Lung (tissue), 11 donors: ENCODE measurements at regions not wholly inside any gene's neighbourhood (a gene's known extent, or its start where the extent isn't known, plus 50 kb on each side); places are given as distances from the start of the nearest gene placed in this dataset.
"Not testable (repeated sequence)": the region's sequence is repeated elsewhere in the genome, so short reads cannot be mapped to it uniquely, and the experiment has no call there.

ENCODE experiments used
- ATAC-seq: fragments of 200-7000 bp; cut with Tn5 transposase; one replicate; pipeline ENCODE4 v1.9.1; 2020; ENCODE audit warnings: moderate number of reproducible peaks; ENCODE audit not compliant: insufficient read depth, low FRiP score
- DNase-seq, 3 donors: peaks; one replicate each; pipeline ENCODE4 v3.0.0-alpha.2; 2013 to 2017
- H3K27ac ChIP-seq, 2 donors: one replicate each; pipeline ENCODE4 v1.5.1; 2013; ENCODE audit warnings: mild to moderate bottlenecking in 2 of 2, moderate library complexity in 2 of 2, control low read depth in 1 of 2, inconsistent platforms in 1 of 2, low read depth in 1 of 2, low read length in 1 of 2
- H3K27me3 ChIP-seq, 3 donors: one replicate each; pipeline ENCODE4 v1.5.1; 2013; ENCODE audit warnings: low read length in 2 of 3; ENCODE audit not compliant: control insufficient read depth in 3 of 3, insufficient read depth in 3 of 3
- H3K36me3 ChIP-seq, 4 donors: one replicate each; pipeline ENCODE4 v1.5.1; 2013; ENCODE audit warnings: low read length in 4 of 4, mild to moderate bottlenecking in 1 of 4, moderate library complexity in 1 of 4; ENCODE audit not compliant: control insufficient read depth in 4 of 4, insufficient read depth in 4 of 4
- H3K4me1 ChIP-seq, 5 donors: one replicate each; pipeline ENCODE4 v1.5.1; 2013; ENCODE audit warnings: low read length in 5 of 5, mild to moderate bottlenecking in 2 of 5, moderate library complexity in 1 of 5; ENCODE audit not compliant: control insufficient read depth in 5 of 5, insufficient read depth in 5 of 5
- H3K4me3 ChIP-seq: one replicate; pipeline ENCODE4 v1.5.1; 2013; ENCODE audit warnings: mild to moderate bottlenecking, control low read depth, moderate library complexity
- H3K9ac ChIP-seq, 2 donors: one replicate each; pipeline ENCODE4 v1.5.1; 2013; ENCODE audit warnings: low read length in 2 of 2, control low read depth in 1 of 2; ENCODE audit not compliant: insufficient read depth in 1 of 2
- H3K9me3 ChIP-seq, 4 donors: one replicate each; pipeline ENCODE4 v1.5.1; 2013; ENCODE audit warnings: low read length in 3 of 4, mild to moderate bottlenecking in 1 of 4, moderate library complexity in 1 of 4; ENCODE audit not compliant: control insufficient read depth in 4 of 4, insufficient read depth in 3 of 4
- WGBS, 2 donors: extraction: QIAGEN DNeasy Blood & Tissue Kit; methylation state at CpG; one replicate each; pipeline ENCODE4 v1.1.7; 2013; 5-methylcytosine and 5-hydroxymethylcytosine counted together
- TF ChIP-seq, protein P1 (sequence below): IDR thresholded peaks from 2 replicates; pipeline ENCODE4 v1.5.1; 2012; ENCODE audit warnings: mild to moderate bottlenecking; ENCODE audit errors: control extremely low read depth, extremely low read depth
- donor health status: control.
- donor health status: control.
- donor health status: Bipolar disorder and iron deficiency.
- donor health status: healthy.
- donor health status: DM: yes; HTN: yes; CAD: no.

DNA sequence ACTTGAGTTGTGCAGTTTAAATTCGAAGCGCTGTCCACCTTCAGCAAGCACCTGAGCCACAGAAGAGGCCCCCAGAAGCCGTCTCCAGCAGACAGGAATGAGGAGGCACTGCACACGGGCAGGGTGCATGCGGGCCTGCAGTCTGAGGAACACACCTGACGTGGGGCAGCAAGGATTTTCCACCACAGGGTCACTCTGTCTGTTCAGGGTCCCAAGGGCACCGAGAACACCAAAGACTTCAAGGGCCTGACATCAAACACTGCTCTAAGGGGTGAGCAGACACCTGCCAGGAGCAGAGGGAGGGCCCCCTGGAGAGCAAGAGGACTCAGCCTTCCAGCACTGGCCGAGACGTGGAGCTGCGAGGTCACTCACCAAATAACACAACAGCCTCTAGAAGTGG lies 99.7 kb upstream of the C14orf180 start:
- H3K9me3 ChIP-seq: peaks cover 0 to 11% (median 1%) of the 10 kb centered on the region in 4 donors
- H3K4me3 ChIP-seq: no peak overlapping the region
- H3K27ac ChIP-seq: no peak overlapping the region
- H3K4me1 ChIP-seq: no peaks in the 10 kb centered on the region
- TF ChIP-seq, protein P1, sequence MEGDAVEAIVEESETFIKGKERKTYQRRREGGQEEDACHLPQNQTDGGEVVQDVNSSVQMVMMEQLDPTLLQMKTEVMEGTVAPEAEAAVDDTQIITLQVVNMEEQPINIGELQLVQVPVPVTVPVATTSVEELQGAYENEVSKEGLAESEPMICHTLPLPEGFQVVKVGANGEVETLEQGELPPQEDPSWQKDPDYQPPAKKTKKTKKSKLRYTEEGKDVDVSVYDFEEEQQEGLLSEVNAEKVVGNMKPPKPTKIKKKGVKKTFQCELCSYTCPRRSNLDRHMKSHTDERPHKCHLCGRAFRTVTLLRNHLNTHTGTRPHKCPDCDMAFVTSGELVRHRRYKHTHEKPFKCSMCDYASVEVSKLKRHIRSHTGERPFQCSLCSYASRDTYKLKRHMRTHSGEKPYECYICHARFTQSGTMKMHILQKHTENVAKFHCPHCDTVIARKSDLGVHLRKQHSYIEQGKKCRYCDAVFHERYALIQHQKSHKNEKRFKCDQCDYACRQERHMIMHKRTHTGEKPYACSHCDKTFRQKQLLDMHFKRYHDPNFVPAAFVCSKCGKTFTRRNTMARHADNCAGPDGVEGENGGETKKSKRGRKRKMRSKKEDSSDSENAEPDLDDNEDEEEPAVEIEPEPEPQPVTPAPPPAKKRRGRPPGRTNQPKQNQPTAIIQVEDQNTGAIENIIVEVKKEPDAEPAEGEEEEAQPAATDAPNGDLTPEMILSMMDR: no peak
- H3K9ac ChIP-seq: no peak overlapping the region
- ATAC-seq (no peak), DNase-seq (no peak)
- 85 to 90% methylated on average over 10 of the region's 10 CpGs for WGBS, 2 donors
- no peaks in the 10 kb centered on the region for H3K27me3 ChIP-seq
- H3K36me3 ChIP-seq: no peaks in the 10 kb centered on the region

- 94 to 96% methylated on average over 10 of the region's 10 CpGs for WGBS, 2 donors
- no peak for ATAC-seq
- no peak for DNase-seq
Measured at GRCh38 chr14:104481323-104481722, 98.2 kb upstream of the C14orf180 start.

GRCh38 chr14:104482017-104482416 lies 97.5 kb upstream of the C14orf180 start:
- H3K9me3 ChIP-seq: peaks cover 0 to 11% (median 1%) of the 10 kb centered on the region in 4 donors
- not testable (repeated sequence) for H3K9ac ChIP-seq, H3K27ac ChIP-seq, H3K27me3 ChIP-seq, H3K4me1 ChIP-seq, H3K4me3 ChIP-seq, H3K36me3 ChIP-seq, DNase-seq, ATAC-seq
- 86 to 91% methylated on average over 7 to 9 of the region's 9 CpGs for WGBS, 2 donors

More at GRCh38 chr14:104481323-104481722, 98.2 kb upstream of the C14orf180 start:
- peaks cover 0 to 11% (median 1%) of the 10 kb centered on the region in 4 donors for H3K9me3 ChIP-seq
- H3K27me3 ChIP-seq: no peaks in the 10 kb centered on the region
- TF ChIP-seq, protein P1: no peak
- H3K4me3 ChIP-seq: no peak overlapping the region
- H3K4me1 ChIP-seq: no peaks in the 10 kb centered on the region
- no peak overlapping the region for H3K9ac ChIP-seq
- no peak overlapping the region for H3K27ac ChIP-seq
- no peaks in the 10 kb centered on the region for H3K36me3 ChIP-seq

DNA sequence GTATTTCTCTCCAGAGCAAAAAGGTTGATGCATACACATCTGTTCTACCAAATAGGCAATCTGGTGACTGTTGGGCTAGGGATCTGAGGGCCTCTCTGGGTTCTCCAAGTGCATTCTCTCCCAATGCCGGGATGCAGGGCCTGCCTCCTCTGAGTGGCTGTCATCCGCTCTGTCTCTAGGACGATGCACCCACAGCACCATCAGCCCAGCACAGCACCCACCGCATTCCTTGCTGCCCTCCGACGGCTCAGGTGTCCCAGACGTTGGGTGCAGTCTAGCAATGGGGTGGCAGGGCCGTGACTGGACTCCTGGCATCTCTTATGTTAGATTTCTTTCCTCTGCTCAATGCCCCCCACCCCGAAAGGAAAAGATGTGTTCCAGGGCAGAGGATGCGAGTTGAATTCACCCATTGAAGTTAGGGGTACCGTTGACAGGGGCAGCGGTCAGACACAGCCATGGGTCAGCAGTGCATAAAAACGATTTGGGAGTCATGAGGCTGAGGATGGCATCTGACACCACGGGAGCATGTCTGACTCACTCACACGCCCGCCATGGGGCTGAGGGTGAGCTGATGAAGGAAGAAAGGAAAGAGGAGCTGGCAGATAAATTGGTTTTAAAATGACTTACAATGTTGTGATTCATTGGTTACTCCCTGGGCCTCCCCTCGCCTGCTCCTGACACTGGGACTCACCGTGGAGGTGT lies 93.2 kb upstream of the C14orf180 start:
- 84 to 91% methylated on average over 18 of the region's 18 CpGs for WGBS, 2 donors
- DNase-seq: no peak
- Histone ChIP-seq H3K27me3 (peaks cover 0 to 2% (median 0%) of the 10 kb centered on the region in 3 donors), H3K27ac (no peak overlapping the region), H3K9ac (no peak overlapping the region), H3K4me3 (no peak overlapping the region), H3K4me1 (no peaks in the 10 kb centered on the region), H3K36me3 (no peaks in the 10 kb centered on the region), H3K9me3 (peaks cover 0 to 2% (median 0%) of the 10 kb centered on the region in 4 donors)
- TF ChIP-seq, protein P1: no peak
- no peak for ATAC-seq
